ENCODE measurements at regions not wholly inside any gene's neighbourhood (a gene's known extent, or its start where the extent isn't known, plus 50 kb on each side); places are given as distances from the start of the nearest gene placed in this dataset.
"Not testable (repeated sequence)": the region's sequence is repeated elsewhere in the genome, so short reads cannot be mapped to it uniquely, and the experiment has no call there.

GRCh38 chr14:27270716-27271115, 672.9 kb upstream of the NOVA1 start:
- no peak overlapping the region for H3K4me3 ChIP-seq (ENCODE audit: low read depth, low read length)
- TF ChIP-seq, protein P1, sequence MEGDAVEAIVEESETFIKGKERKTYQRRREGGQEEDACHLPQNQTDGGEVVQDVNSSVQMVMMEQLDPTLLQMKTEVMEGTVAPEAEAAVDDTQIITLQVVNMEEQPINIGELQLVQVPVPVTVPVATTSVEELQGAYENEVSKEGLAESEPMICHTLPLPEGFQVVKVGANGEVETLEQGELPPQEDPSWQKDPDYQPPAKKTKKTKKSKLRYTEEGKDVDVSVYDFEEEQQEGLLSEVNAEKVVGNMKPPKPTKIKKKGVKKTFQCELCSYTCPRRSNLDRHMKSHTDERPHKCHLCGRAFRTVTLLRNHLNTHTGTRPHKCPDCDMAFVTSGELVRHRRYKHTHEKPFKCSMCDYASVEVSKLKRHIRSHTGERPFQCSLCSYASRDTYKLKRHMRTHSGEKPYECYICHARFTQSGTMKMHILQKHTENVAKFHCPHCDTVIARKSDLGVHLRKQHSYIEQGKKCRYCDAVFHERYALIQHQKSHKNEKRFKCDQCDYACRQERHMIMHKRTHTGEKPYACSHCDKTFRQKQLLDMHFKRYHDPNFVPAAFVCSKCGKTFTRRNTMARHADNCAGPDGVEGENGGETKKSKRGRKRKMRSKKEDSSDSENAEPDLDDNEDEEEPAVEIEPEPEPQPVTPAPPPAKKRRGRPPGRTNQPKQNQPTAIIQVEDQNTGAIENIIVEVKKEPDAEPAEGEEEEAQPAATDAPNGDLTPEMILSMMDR (conservative IDR thresholded peaks at IDR 0.05; ENCODE audit: low read depth, low read length): no peak

GRCh38 chr14:27278341-27278740, 680.5 kb upstream of the NOVA1 start:
- DNase-seq (ENCODE audit: low read depth): no peak
- no peak overlapping the region for H3K4me3 ChIP-seq (ENCODE audit: low read depth, low read length)
- TF ChIP-seq, protein P1 (conservative IDR thresholded peaks at IDR 0.05; ENCODE audit: low read depth, low read length): no peak

More at GRCh38 chr14:27270716-27271115, 672.9 kb upstream of the NOVA1 start:
- DNase-seq (ENCODE audit: low read depth): no peak

DNA sequence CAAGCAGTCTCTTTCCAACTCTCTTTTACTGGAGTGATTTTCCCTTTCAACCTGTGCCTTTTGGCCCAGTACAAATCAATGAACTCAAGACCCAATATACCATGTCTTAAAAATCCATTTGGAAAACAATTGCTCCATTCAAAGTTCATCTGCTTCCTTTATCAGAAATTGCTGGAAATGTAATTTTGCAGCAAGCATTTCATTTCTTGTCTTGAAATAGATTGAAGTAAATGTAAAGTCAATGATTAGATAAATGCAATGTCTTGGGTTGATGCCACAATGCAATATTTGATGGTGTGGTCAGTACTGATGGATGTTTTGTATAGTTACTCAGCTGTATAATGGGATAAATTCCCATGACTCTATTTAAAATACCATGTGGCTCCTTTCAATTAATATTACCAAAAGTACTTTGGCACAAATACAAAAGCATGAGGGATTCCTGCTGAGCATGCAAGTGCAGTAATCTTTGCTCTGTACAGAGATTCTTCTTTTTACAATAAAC, 707.7 kb upstream of the NOVA1 start:
- no peak for DNase-seq (ENCODE audit: low read depth)
- H3K4me3 ChIP-seq (ENCODE audit: low read depth, low read length): no peak overlapping the region
- TF ChIP-seq, protein P1 (conservative IDR thresholded peaks at IDR 0.05; ENCODE audit: low read depth, low read length): no peak

DNA sequence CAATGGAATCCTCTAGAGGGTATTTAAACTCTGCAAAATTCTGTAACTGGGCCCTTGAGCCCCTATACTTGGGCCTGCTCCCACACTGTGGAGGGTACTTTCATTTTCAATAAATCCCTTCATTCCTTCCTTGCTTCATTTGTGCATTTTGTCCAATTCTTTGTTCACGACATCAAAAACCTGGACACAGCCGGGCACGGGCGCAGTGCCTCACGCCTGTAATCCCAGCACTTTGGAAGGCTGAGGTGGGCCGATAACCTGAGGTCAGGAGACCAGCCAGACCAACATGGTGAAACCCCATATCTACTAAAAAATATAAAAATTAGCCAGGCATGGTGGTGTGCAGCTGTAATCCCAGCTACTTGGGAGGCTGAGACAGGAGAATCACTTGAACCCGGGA, 714.9 kb upstream of the NOVA1 start:
- DNase-seq (ENCODE audit: low read depth); H3K4me3 ChIP-seq (ENCODE audit: low read depth, low read length): not testable (repeated sequence)

- TF ChIP-seq, protein P1 (conservative IDR thresholded peaks at IDR 0.05; ENCODE audit: low read depth, low read length): no peak
- DNase-seq (ENCODE audit: low read depth): no peak
- no peak overlapping the region for H3K4me3 ChIP-seq (ENCODE audit: low read depth, low read length)
Measured at GRCh38 chr14:27314231-27314630, 716.4 kb upstream of the NOVA1 start.

DNA sequence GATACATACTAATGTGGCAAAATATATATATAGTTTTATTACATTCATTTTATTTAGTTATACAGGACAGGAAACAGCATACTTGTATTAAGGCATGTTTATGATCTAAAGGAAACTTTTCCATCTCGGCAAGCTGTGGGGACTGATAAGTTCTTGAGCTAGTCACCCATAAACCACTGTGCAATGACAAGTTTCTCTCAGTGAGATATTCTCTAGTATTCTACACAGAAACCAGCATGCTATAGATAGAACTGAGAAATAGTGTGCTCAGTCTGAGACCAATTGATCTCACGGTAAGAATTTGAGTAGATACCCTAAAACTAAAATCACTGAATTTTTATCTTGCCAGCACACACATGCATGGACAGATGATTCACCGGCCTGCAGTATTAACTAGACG, 717.6 kb upstream of the NOVA1 start:
- TF ChIP-seq, protein P1 (conservative IDR thresholded peaks at IDR 0.05; ENCODE audit: low read depth, low read length): no peak
- no peak overlapping the region for H3K4me3 ChIP-seq (ENCODE audit: low read depth, low read length)
- no peak for DNase-seq (ENCODE audit: low read depth)

DNA sequence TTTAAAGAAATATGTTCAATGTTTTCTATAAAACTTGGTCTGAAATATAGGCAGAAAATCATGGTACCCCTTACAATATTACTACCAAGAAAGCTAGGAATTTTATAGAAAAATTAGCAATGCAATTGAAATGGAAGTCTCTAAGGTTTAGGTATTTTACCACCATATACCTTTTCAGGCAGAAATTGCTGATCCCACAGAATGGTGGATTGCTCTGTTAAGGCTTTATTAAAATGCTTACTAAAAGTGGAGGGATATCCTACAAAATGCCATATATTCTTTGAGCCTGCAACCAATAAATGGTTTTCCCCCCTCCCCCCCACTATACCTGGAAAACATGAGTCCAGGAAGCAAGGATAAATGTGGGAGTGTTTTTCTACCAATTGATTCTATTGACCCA, 718.1 kb upstream of the NOVA1 start:
- TF ChIP-seq, protein P1 (conservative IDR thresholded peaks at IDR 0.05; ENCODE audit: low read depth, low read length): no peak
- DNase-seq (ENCODE audit: low read depth): no peak

More for the DNA sequence above, 718.1 kb upstream of the NOVA1 start:
- H3K4me3 ChIP-seq (ENCODE audit: low read depth, low read length): no peak overlapping the region
